Activated CD4-positive, alpha-beta T cell treated with anti-CD3 and anti-CD28 coated beads for 36 hours (primary cell): ENCODE measurements at regions not wholly inside any gene's neighbourhood (a gene's known extent, or its start where the extent isn't known, plus 50 kb on each side); places are given as distances from the start of the nearest gene placed in this dataset.

Experiments
- ATAC-seq: fragments of 200-7000 bp; cut with Tn5 transposase; one replicate; pipeline ENCODE4 v1.10.0; 2021; ENCODE audit warnings: mild to moderate bottlenecking, moderate library complexity
- CTCF ChIA-PET: fragments of 350-600 bp; sonication (Branson Sonifier 250); formaldehyde crosslinking; loops from one replicate; lab custom pipeline; 2021; ENCODE audit warnings: antibody characterized with exemption; lab: Charles Lee
- POLR2A ChIA-PET: fragments of 350-600 bp; sonication (Branson Sonifier 250); formaldehyde crosslinking; loops from one replicate; lab custom pipeline; 2021; ENCODE audit warnings: antibody characterized with exemption, inconsistent platforms; lab: Charles Lee
- DNase-seq: peaks from one replicate; pipeline ENCODE4 v3.0.0-alpha.2; 2020
- H3K27ac Mint-ChIP-seq: one replicate; pipeline ENCODE4 v1.8.0; 2021; ENCODE audit warnings: mixed read lengths
- H3K27me3 Mint-ChIP-seq: one replicate; pipeline ENCODE4 v1.8.0; 2021; ENCODE audit warnings: mixed read lengths
- H3K36me3 Mint-ChIP-seq: one replicate; pipeline ENCODE4 v1.8.0; 2021; ENCODE audit warnings: low read depth, mixed read lengths
- H3K4me1 Mint-ChIP-seq: one replicate; pipeline ENCODE4 v1.8.0; 2021; ENCODE audit warnings: mixed read lengths
- H3K4me3 Mint-ChIP-seq: one replicate; pipeline ENCODE4 v1.8.0; 2021; ENCODE audit warnings: mild to moderate bottlenecking, moderate library complexity, mixed read lengths
- H3K9me3 Mint-ChIP-seq: one replicate; pipeline ENCODE4 v1.8.0; 2021; ENCODE audit warnings: low read depth, mixed read lengths
- intact Hi-C, 2 experiments: fragments of 100-400 bp; cut with DNase I in 1 of 2; cut with micrococcal nuclease in 1 of 2; formaldehyde crosslinking; loops; one replicate each; pipeline versions ENCODE4 v1.14.2 to v1.15.1; 2022 to 2024; cut with DNase I, micrococcal nuclease

GRCh38 chr2:8193686-8194615 is 487.9 kb upstream of the ID2 start:
- no peak overlapping the region for H3K27ac Mint-ChIP-seq
- no peak for ATAC-seq
- H3K27me3 Mint-ChIP-seq = no peaks in the 10 kb centered on the region
- POLR2A ChIA-PET = no interaction called here
- intact Hi-C loops = no loop called here
- no peak for DNase-seq
- no peaks in the 10 kb centered on the region for H3K9me3 Mint-ChIP-seq
- H3K36me3 Mint-ChIP-seq = no peaks in the 10 kb centered on the region
- H3K4me3 Mint-ChIP-seq = no peak overlapping the region
- H3K4me1 Mint-ChIP-seq = no peaks in the 10 kb centered on the region
- CTCF ChIA-PET = interaction anchor here (0.5 kb wide), 1 partner anchor 333 kb away, joined by 3 read pairs; no protein-coding TSS in a partner anchor

- no peaks in the 10 kb centered on the region for H3K4me1 Mint-ChIP-seq
- ChIA-PET CTCF (no interaction called here), POLR2A (no interaction called here)
- H3K36me3 Mint-ChIP-seq = no peaks in the 10 kb centered on the region
- DNase-seq = no peak
- no peak overlapping the region for H3K27ac Mint-ChIP-seq
- no peak for ATAC-seq
- peaks cover 2% of the 10 kb centered on the region for H3K27me3 Mint-ChIP-seq
- no peak overlapping the region for H3K4me3 Mint-ChIP-seq
- intact Hi-C loops = no loop called here
- H3K9me3 Mint-ChIP-seq = peaks cover 4% of the 10 kb centered on the region
Measured at GRCh38 chr2:8195784-8196183, 486.1 kb upstream of the ID2 start.

- intact Hi-C loops = no loop called here
- Mint-ChIP-seq H3K27ac (no peak overlapping the region), H3K4me1 (no peaks in the 10 kb centered on the region), H3K27me3 (peaks cover 2% of the 10 kb centered on the region), H3K9me3 (peaks cover 4% of the 10 kb centered on the region), H3K36me3 (no peaks in the 10 kb centered on the region), H3K4me3 (no peak overlapping the region)
- DNase-seq (no peak), ATAC-seq (no peak)
- CTCF ChIA-PET = no interaction called here
- POLR2A ChIA-PET = no interaction called here
Measured at GRCh38 chr2:8196316-8196715, 485.5 kb upstream of the ID2 start.

GRCh38 chr2:8197101-8197500 is 484.8 kb upstream of the ID2 start:
- ChIA-PET POLR2A (no interaction called here), CTCF (no interaction called here)
- ATAC-seq = no peak

GRCh38 chr2:8197825-8198224 is 484.0 kb upstream of the ID2 start:
- ChIA-PET POLR2A (no interaction called here), CTCF (no interaction called here)
- Mint-ChIP-seq H3K27me3 (peaks cover 2% of the 10 kb centered on the region), H3K36me3 (no peaks in the 10 kb centered on the region), H3K9me3 (peaks cover 4% of the 10 kb centered on the region), H3K27ac (no peak overlapping the region), H3K4me1 (peaks cover 12% of the 10 kb centered on the region), H3K4me3 (no peak overlapping the region)
- intact Hi-C loops = no loop called here
- no peak for ATAC-seq
- DNase-seq = no peak

More at GRCh38 chr2:8197101-8197500, 484.8 kb upstream of the ID2 start:
- Mint-ChIP-seq H3K4me3 (no peak overlapping the region), H3K9me3 (peaks cover 4% of the 10 kb centered on the region), H3K36me3 (no peaks in the 10 kb centered on the region), H3K27ac (no peak overlapping the region), H3K27me3 (peaks cover 2% of the 10 kb centered on the region), H3K4me1 (peaks cover 4% of the 10 kb centered on the region)
- no peak for DNase-seq
- intact Hi-C loops = no loop called here

GRCh38 chr2:8198766-8199382 is 483.0 kb upstream of the ID2 start:
- no peaks in the 10 kb centered on the region for H3K36me3 Mint-ChIP-seq
- intact Hi-C loops = no loop called here
- peaks cover 4% of the 10 kb centered on the region for H3K9me3 Mint-ChIP-seq
- ChIA-PET POLR2A (no interaction called here), CTCF (no interaction called here)
- DNase-seq (no peak), ATAC-seq (no peak)
- no peak overlapping the region for H3K27ac Mint-ChIP-seq
- H3K4me3 Mint-ChIP-seq = no peak overlapping the region
- H3K4me1 Mint-ChIP-seq = peaks cover 13% of the 10 kb centered on the region
- H3K27me3 Mint-ChIP-seq = peaks cover 2% of the 10 kb centered on the region

- ChIA-PET POLR2A (no interaction called here), CTCF (no interaction called here)
- H3K36me3 Mint-ChIP-seq = no peaks in the 10 kb centered on the region
- H3K27ac Mint-ChIP-seq = peak overlapping the region; percentile 61
- intact Hi-C loops = loop anchor here in 1 of 2 experiments (1.0 kb wide), 1 partner anchor 100 kb away; no protein-coding TSS in a partner anchor
- ATAC-seq (peak; percentile 55), DNase-seq (no peak)
- no peak overlapping the region for H3K4me3 Mint-ChIP-seq
- H3K27me3 Mint-ChIP-seq = peaks cover 2% of the 10 kb centered on the region
- H3K9me3 Mint-ChIP-seq = peaks cover 8% of the 10 kb centered on the region
- H3K4me1 Mint-ChIP-seq = peaks cover 13% of the 10 kb centered on the region
Measured at GRCh38 chr2:8202132-8202531, 479.7 kb upstream of the ID2 start.

GRCh38 chr2:8203364-8203763 is 478.5 kb upstream of the ID2 start:
- Mint-ChIP-seq H3K36me3 (peaks cover 4% of the 10 kb centered on the region), H3K9me3 (peaks cover 15% of the 10 kb centered on the region), H3K27ac (no peak overlapping the region), H3K4me3 (no peak overlapping the region), H3K4me1 (peaks cover 13% of the 10 kb centered on the region), H3K27me3 (peaks cover 2% of the 10 kb centered on the region)
- intact Hi-C loops = no loop called here
- no peak for ATAC-seq
- ChIA-PET POLR2A (no interaction called here), CTCF (no interaction called here)
- no peak for DNase-seq

GRCh38 chr2:8204711-8205110 is 477.1 kb upstream of the ID2 start:
- ATAC-seq = no peak
- Mint-ChIP-seq H3K36me3 (peaks cover 4% of the 10 kb centered on the region), H3K27me3 (peaks cover 2% of the 10 kb centered on the region), H3K9me3 (peaks cover 20% of the 10 kb centered on the region), H3K27ac (no peak overlapping the region), H3K4me1 (peaks cover 13% of the 10 kb centered on the region), H3K4me3 (no peak overlapping the region)
- intact Hi-C loops = no loop called here
- POLR2A ChIA-PET = no interaction called here
- CTCF ChIA-PET = interaction anchor here (0.5 kb wide), 1 partner anchor 536 kb away, joined by 3 read pairs; no protein-coding TSS in a partner anchor
- no peak for DNase-seq

GRCh38 chr2:8209494-8209893 is 472.4 kb upstream of the ID2 start:
- H3K4me1 Mint-ChIP-seq = peaks cover 4% of the 10 kb centered on the region
- peaks cover 15% of the 10 kb centered on the region for H3K9me3 Mint-ChIP-seq
- no peak overlapping the region for H3K4me3 Mint-ChIP-seq

GRCh38 chr2:8211384-8211783 is 470.5 kb upstream of the ID2 start:
- CTCF ChIA-PET = no interaction called here
- intact Hi-C loops = no loop called here

More at GRCh38 chr2:8209494-8209893, 472.4 kb upstream of the ID2 start:
- ChIA-PET POLR2A (no interaction called here), CTCF (no interaction called here)
- no peak for ATAC-seq
- Mint-ChIP-seq H3K27me3 (no peaks in the 10 kb centered on the region), H3K27ac (no peak overlapping the region), H3K36me3 (peaks cover 4% of the 10 kb centered on the region)
- no peak for DNase-seq
- intact Hi-C loops = no loop called here

GRCh38 chr2:8212239-8212638 is 469.6 kb upstream of the ID2 start:
- Mint-ChIP-seq H3K4me1 (peaks cover 4% of the 10 kb centered on the region), H3K4me3 (no peak overlapping the region), H3K9me3 (peaks cover 11% of the 10 kb centered on the region), H3K27me3 (no peaks in the 10 kb centered on the region), H3K36me3 (peaks cover 4% of the 10 kb centered on the region), H3K27ac (no peak overlapping the region)
- ChIA-PET POLR2A (no interaction called here), CTCF (no interaction called here)
- intact Hi-C loops = no loop called here
- ATAC-seq (no peak), DNase-seq (no peak)

More at GRCh38 chr2:8211384-8211783, 470.5 kb upstream of the ID2 start:
- Mint-ChIP-seq H3K4me3 (no peak overlapping the region), H3K36me3 (peaks cover 4% of the 10 kb centered on the region), H3K27me3 (no peaks in the 10 kb centered on the region), H3K27ac (no peak overlapping the region), H3K9me3 (peaks cover 14% of the 10 kb centered on the region), H3K4me1 (peaks cover 4% of the 10 kb centered on the region)
- POLR2A ChIA-PET = no interaction called here
- no peak for DNase-seq
- ATAC-seq = no peak
